H1 (cell line): ENCODE measurements at regions not wholly inside any gene's neighbourhood (a gene's known extent, or its start where the extent isn't known, plus 50 kb on each side); places are given as distances from the start of the nearest gene placed in this dataset.

Experiments used
- CTCF ChIP-seq, 3 experiments: IDR thresholded peaks; 1 replicate in 2 of 3; 2 replicates in 1 of 3; pipeline versions ENCODE4 v1.5.1 to v1.6.1; 2011; ENCODE audit warnings: low read length in 3 of 3, mild to moderate bottlenecking in 3 of 3, inconsistent platforms in 2 of 3, low read depth in 1 of 3, moderate library complexity in 1 of 3; ENCODE audit not compliant: insufficient read depth in 1 of 3; ENCODE audit errors: control extremely low read depth in 1 of 3
- EP300 ChIP-seq, 2 experiments: IDR thresholded peaks; 1 replicate in 1 of 2; 2 replicates in 1 of 2; pipeline ENCODE4 v1.6.1; 2011 to 2012; ENCODE audit warnings: low read depth in 2 of 2, low read length in 2 of 2, mild to moderate bottlenecking in 2 of 2, borderline replicate concordance in 1 of 2, inconsistent platforms in 1 of 2, moderate library complexity in 1 of 2
- EZH2 ChIP-seq: fragments of 200-600 bp; sonication (generic); IDR thresholded peaks from 2 replicates; pipeline ENCODE4 v1.7.1; 2012; ENCODE audit warnings: low read depth, mild to moderate bottlenecking, moderate library complexity, low read length, inconsistent platforms; ENCODE audit not compliant: severe bottlenecking
- GABPA ChIP-seq: IDR thresholded peaks from 2 replicates; pipeline ENCODE4 v1.6.1; 2011; ENCODE audit warnings: mild to moderate bottlenecking, low read length, moderate library complexity, borderline replicate concordance; ENCODE audit not compliant: insufficient read depth
- RAD21 ChIP-seq, 2 experiments: IDR thresholded peaks in 1 of 2; conservative IDR thresholded peaks in 1 of 2; 2 replicates each; pipeline ENCODE4 v1.6.1; 2011; ENCODE audit warnings: low read depth in 2 of 2, low read length in 2 of 2, improper control_type of control experiment in 1 of 2, inconsistent platforms in 1 of 2, mild to moderate bottlenecking in 1 of 2, moderate library complexity in 1 of 2
- TAF1 ChIP-seq: IDR thresholded peaks from 2 replicates; pipeline ENCODE4 v1.6.1; 2011; ENCODE audit warnings: mild to moderate bottlenecking, low read depth, low read length

DNA sequence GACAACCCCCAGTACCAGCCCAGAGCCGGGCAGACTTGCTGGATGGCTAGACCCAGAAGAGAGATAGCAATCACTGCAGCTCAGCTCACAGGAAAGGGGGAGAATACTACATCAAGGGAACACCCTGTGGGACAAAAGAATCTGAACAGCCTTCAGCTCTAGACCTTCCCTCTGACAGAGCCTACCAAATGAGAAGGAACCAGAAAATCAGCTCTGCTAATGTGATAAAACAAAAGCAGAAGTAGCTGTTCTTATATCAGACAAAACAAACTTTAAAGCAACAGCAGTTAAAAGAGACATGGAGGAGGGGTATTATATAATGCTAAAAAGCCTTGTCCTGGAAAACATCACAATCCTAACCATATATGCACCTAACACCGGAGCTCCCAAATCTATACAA lies 283.3 kb downstream of the KLF13 start:
- TF ChIP-seq CTCF (IDR thresholded peaks at IDR 0.05; ENCODE audit: control extremely low read depth in 1 of 3, insufficient read depth in 1 of 3, low read depth in 1 of 3, low read length in 3 of 3): no peak
- no peak for TF ChIP-seq EP300 (IDR thresholded peaks at IDR 0.05; ENCODE audit: borderline replicate concordance in 1 of 2, low read depth in 2 of 2, low read length in 2 of 2)
- no peak for TF ChIP-seq RAD21 (IDR thresholded peaks at IDR 0.05 in 1 of 2, conservative IDR thresholded peaks at IDR 0.05 in 1 of 2; ENCODE audit: low read depth in 2 of 2, low read length in 2 of 2)
- no peak for TF ChIP-seq TAF1
- TF ChIP-seq GABPA: no peak
- TF ChIP-seq EZH2: no peak
